Mesenchymal stem cell (in vitro differentiated cells and primary cell): ENCODE measurements at regions not wholly inside any gene's neighbourhood (a gene's known extent, or its start where the extent isn't known, plus 50 kb on each side); places are given as distances from the start of the nearest gene placed in this dataset.

ENCODE experiments used
- DNase-seq: peaks from one replicate; pipeline ENCODE4 v3.0.0-alpha.2; 2013
- H2AFZ ChIP-seq: one replicate; pipeline ENCODE4 v1.6.1; 2013; ENCODE audit warnings: low read depth, mild to moderate bottlenecking, control low read depth, inconsistent platforms, low read length, moderate library complexity
- H2AK5ac ChIP-seq: 2 replicates; pipeline ENCODE4 v1.6.1; 2013; ENCODE audit warnings: low read length, moderate library complexity, mild to moderate bottlenecking, inconsistent platforms; ENCODE audit not compliant: severe bottlenecking
- H2BK120ac ChIP-seq: one replicate; pipeline ENCODE4 v1.6.1; 2013; ENCODE audit warnings: low read depth, mild to moderate bottlenecking, inconsistent platforms, low read length, moderate library complexity
- H2BK12ac ChIP-seq, 2 experiments: one replicate each; pipeline ENCODE4 v1.6.1; 2013; ENCODE audit warnings: inconsistent platforms in 2 of 2, low read length in 2 of 2, mild to moderate bottlenecking in 2 of 2, moderate library complexity in 2 of 2, control low read depth in 1 of 2
- H2BK15ac ChIP-seq: one replicate; pipeline ENCODE4 v1.6.1; 2013; ENCODE audit warnings: mild to moderate bottlenecking, low read depth, inconsistent platforms; ENCODE audit not compliant: poor library complexity, severe bottlenecking
- H2BK5ac ChIP-seq: 2 replicates; pipeline ENCODE4 v1.6.1; 2013; ENCODE audit warnings: low read depth, mild to moderate bottlenecking, low read length, control low read depth, inconsistent platforms; ENCODE audit not compliant: poor library complexity, severe bottlenecking
- H3K14ac ChIP-seq, 2 experiments: one replicate each; pipeline ENCODE4 v1.6.1; 2013; ENCODE audit warnings: inconsistent platforms in 2 of 2, low read length in 2 of 2, control low read depth in 1 of 2, mild to moderate bottlenecking in 1 of 2, moderate library complexity in 1 of 2
- H3K18ac ChIP-seq, 2 experiments: one replicate each; pipeline ENCODE4 v1.6.1; 2013; ENCODE audit warnings: inconsistent platforms in 2 of 2, low read length in 2 of 2, control low read depth in 1 of 2, low read depth in 1 of 2, mild to moderate bottlenecking in 1 of 2
- H3K23ac ChIP-seq, 2 experiments: one replicate each; pipeline ENCODE4 v1.6.1; 2013; ENCODE audit warnings: inconsistent platforms in 2 of 2, low read length in 2 of 2, mild to moderate bottlenecking in 2 of 2, moderate library complexity in 2 of 2, control low read depth in 1 of 2
- H3K27ac ChIP-seq: 2 replicates; pipeline ENCODE4 v1.5.1; 2013; ENCODE audit warnings: mild to moderate bottlenecking, moderate library complexity, low read length, control low read depth, inconsistent platforms; ENCODE audit not compliant: poor library complexity, severe bottlenecking
- H3K27me3 ChIP-seq, 2 experiments: 2 replicates each; pipeline versions ENCODE4 v1.6.1 to v1.7.0; 2013; ENCODE audit warnings: low read length in 2 of 2, mild to moderate bottlenecking in 2 of 2, moderate library complexity in 2 of 2, control low read depth in 1 of 2, inconsistent platforms in 1 of 2; ENCODE audit not compliant: control insufficient read depth in 1 of 2, insufficient read depth in 1 of 2
- H3K36me3 ChIP-seq, 2 experiments: 2 replicates each; pipeline versions ENCODE4 v1.6.1 to v1.7.0; 2013; ENCODE audit warnings: low read length in 2 of 2, control low read depth in 1 of 2, inconsistent platforms in 1 of 2, low read depth in 1 of 2, mild to moderate bottlenecking in 1 of 2; ENCODE audit not compliant: insufficient read depth in 2 of 2, control insufficient read depth in 1 of 2
- H3K4ac ChIP-seq, 2 experiments: one replicate each; pipeline ENCODE4 v1.6.1; 2013; ENCODE audit warnings: inconsistent platforms in 2 of 2, low read length in 2 of 2, mild to moderate bottlenecking in 2 of 2, moderate library complexity in 2 of 2, control low read depth in 1 of 2, low read depth in 1 of 2
- H3K4me1 ChIP-seq: 2 replicates; pipeline ENCODE4 v1.6.1; 2013; ENCODE audit warnings: low read depth, low read length, control low read depth; ENCODE audit not compliant: control insufficient read depth, insufficient read depth
- H3K4me2 ChIP-seq: 2 replicates; pipeline ENCODE4 v1.6.1; 2013; ENCODE audit warnings: low read length, mild to moderate bottlenecking, inconsistent platforms; ENCODE audit not compliant: poor library complexity, severe bottlenecking
- H3K4me3 ChIP-seq, 2 experiments: 2 replicates each; pipeline versions ENCODE4 v1.5.1 to v1.7.0; 2013; ENCODE audit warnings: low read length in 2 of 2, mild to moderate bottlenecking in 2 of 2, control low read depth in 1 of 2, low read depth in 1 of 2; ENCODE audit not compliant: insufficient read depth in 1 of 2
- H3K79me1 ChIP-seq: replicated peaks from 2 replicates; pipeline ENCODE4 v1.6.1; 2013; ENCODE audit warnings: mild to moderate bottlenecking, control low read depth, low read length, inconsistent platforms; ENCODE audit not compliant: poor library complexity, severe bottlenecking
- H3K9ac ChIP-seq: 2 replicates; pipeline ENCODE4 v1.7.0; 2013; ENCODE audit warnings: mild to moderate bottlenecking, low read length, moderate library complexity
- H3K9me3 ChIP-seq: 2 replicates; pipeline ENCODE4 v1.7.0; 2013; ENCODE audit warnings: mild to moderate bottlenecking, low read length; ENCODE audit not compliant: control insufficient read depth
- H4K8ac ChIP-seq: one replicate; pipeline ENCODE4 v1.6.1; 2013; ENCODE audit warnings: inconsistent platforms, mild to moderate bottlenecking, low read length, moderate library complexity
- H4K91ac ChIP-seq: one replicate; pipeline ENCODE4 v1.6.1; 2013; ENCODE audit warnings: mild to moderate bottlenecking, low read length, inconsistent platforms
- WGBS: methylation state at CpG from one replicate; pipeline ENCODE4 v1.1.7; 2013; ENCODE audit warnings: mixed read lengths; 5-methylcytosine and 5-hydroxymethylcytosine counted together

DNA sequence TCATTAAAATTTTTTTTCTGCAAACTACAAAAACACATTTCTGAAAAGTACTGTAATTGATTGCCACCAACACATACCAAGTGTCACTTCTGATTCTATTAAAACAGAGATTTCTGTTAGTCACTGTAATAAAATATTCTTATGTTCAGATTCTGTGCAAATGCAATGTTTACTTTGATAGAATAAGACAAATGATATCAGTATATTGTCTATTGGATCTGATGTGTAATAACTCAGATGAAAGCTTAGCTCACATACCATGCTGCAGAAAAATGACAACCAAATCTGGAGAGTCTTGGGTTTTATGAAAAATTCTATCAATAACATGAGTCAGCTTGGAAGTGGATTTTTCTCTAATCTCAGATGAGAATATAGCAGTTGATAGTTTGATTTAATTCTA, 963.8 kb upstream of the B3GALT2 start:
- Histone ChIP-seq H3K23ac (no peak overlapping the region), H3K27me3 (no peaks in the 10 kb centered on the region), H3K79me1 (no peaks in the 10 kb centered on the region), H3K4ac (no peak overlapping the region), H4K91ac (no peak overlapping the region), H2AK5ac (no peak overlapping the region), H3K36me3 (no peaks in the 10 kb centered on the region), H2BK5ac (no peak overlapping the region), H2AFZ (no peak overlapping the region), H3K4me3 (no peak overlapping the region), H3K4me1 (no peaks in the 10 kb centered on the region), H2BK120ac (no peak overlapping the region), H3K4me2 (no peak overlapping the region), H3K14ac (no peak overlapping the region), H3K18ac (no peak overlapping the region), H3K9ac (no peak overlapping the region), H2BK12ac (no peak overlapping the region), H2BK15ac (no peak overlapping the region), H3K27ac (no peak overlapping the region), H4K8ac (no peak overlapping the region), H3K9me3 (no peaks in the 10 kb centered on the region)
- DNase-seq = no peak

DNA sequence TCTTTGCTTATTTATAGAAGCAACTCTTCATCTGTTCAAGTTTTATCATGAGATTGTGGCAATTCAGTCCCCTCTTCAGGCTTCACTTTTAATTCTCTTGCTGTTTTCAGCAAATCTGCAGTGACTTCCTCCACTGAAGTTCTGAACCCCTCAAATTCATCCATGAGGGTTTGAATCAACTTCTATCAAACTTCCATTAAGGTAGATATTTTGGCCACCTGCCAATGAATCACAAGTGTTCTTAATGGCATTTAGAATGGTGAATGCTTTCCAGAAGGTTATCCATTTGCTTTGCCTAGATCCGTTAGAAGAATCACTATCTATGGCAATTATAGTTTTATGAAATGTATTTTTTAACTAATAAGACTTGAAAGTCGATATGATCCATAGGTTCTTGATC, 946.7 kb upstream of the B3GALT2 start:
- Histone ChIP-seq H3K27ac (no peak overlapping the region), H2BK15ac (no peak overlapping the region), H3K4me2 (no peak overlapping the region), H3K14ac (no peak overlapping the region), H3K36me3 (no peaks in the 10 kb centered on the region), H2AK5ac (no peak overlapping the region), H3K27me3 (no peaks in the 10 kb centered on the region), H2AFZ (no peak overlapping the region), H3K9ac (no peak overlapping the region), H4K8ac (no peak overlapping the region), H3K4me1 (no peaks in the 10 kb centered on the region), H3K79me1 (no peaks in the 10 kb centered on the region), H3K4ac (no peak overlapping the region), H3K23ac (no peak overlapping the region), H4K91ac (no peak overlapping the region), H2BK5ac (no peak overlapping the region), H3K4me3 (no peak overlapping the region), H3K9me3 (no peaks in the 10 kb centered on the region), H3K18ac (no peak overlapping the region), H2BK120ac (no peak overlapping the region), H2BK12ac (no peak overlapping the region)
- DNase-seq = no peak
- WGBS = 70% methylated on average over 1 of the region's 2 CpGs

DNA sequence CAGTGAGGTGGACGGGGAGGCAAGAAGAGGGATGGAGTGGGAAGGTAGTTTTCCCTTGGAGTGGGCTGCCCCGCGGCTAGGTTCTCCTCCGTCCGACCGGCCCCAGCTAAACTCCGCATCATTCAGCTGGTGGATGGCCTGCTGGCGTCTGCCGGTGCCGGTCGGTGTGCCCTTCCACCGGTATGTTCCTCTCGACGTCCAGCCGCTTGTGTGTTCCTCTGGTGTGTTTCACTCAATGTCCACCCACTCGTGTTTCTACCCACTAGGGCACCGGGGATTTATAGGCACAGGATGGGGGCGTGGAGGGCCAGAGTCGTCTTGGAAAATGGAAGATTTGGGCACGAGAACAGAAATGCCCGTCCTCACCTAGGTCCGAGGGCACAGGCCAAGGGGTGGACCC, 931.7 kb upstream of the B3GALT2 start:
- Histone ChIP-seq H3K9ac (no peak overlapping the region), H2BK5ac (no peak overlapping the region), H3K23ac (no peak overlapping the region), H3K36me3 (no peaks in the 10 kb centered on the region), H3K9me3 (no peaks in the 10 kb centered on the region), H3K27me3 (no peaks in the 10 kb centered on the region), H3K27ac (no peak overlapping the region), H3K18ac (no peak overlapping the region), H3K14ac (no peak overlapping the region), H3K4me2 (no peak overlapping the region), H2AK5ac (no peak overlapping the region), H2BK12ac (no peak overlapping the region), H2BK15ac (no peak overlapping the region), H4K91ac (no peak overlapping the region), H2AFZ (no peak overlapping the region), H2BK120ac (no peak overlapping the region), H3K79me1 (no peaks in the 10 kb centered on the region), H3K4ac (no peak overlapping the region), H3K4me3 (no peak overlapping the region), H4K8ac (peak overlapping the region; percentile 17), H3K4me1 (no peaks in the 10 kb centered on the region)
- WGBS = 92% methylated on average over 22 of the region's 22 CpGs
- no peak for DNase-seq

DNA sequence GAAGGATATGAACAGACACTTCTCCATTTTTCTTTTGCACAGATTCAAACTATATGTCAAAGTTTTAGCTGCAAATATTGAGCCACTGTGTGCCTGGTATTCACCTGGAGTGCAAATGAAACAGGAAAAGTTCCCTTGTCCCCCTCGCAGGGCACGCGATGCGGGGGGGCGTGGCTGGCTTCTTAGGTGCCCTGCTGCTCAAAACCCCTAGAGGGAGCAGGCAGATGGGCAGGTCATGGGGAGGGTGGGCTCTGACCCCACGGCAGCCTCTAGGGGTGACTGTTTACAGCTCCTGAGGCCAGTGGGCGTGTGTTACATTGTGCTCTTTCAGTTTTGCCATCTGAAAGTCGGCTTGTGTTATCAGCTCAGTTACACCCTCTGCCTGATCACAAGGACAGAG, 931.2 kb upstream of the B3GALT2 start:
- peak overlapping the region in 1 of 2 experiments; percentile 21 for H3K4me3 ChIP-seq
- no peak overlapping the region for H2BK5ac ChIP-seq
- no peak overlapping the region for H3K4ac ChIP-seq
- peak overlapping the region; percentile 17 for H4K8ac ChIP-seq
- no peaks in the 10 kb centered on the region for H3K79me1 ChIP-seq
- no peaks in the 10 kb centered on the region for H3K27me3 ChIP-seq
- H3K4me1 ChIP-seq = no peaks in the 10 kb centered on the region
- H3K36me3 ChIP-seq = no peaks in the 10 kb centered on the region
- no peak for DNase-seq
- H2BK120ac ChIP-seq = no peak overlapping the region
- WGBS = 45% methylated on average over 8 of the region's 8 CpGs
- H3K18ac ChIP-seq = no peak overlapping the region
- no peaks in the 10 kb centered on the region for H3K9me3 ChIP-seq
- no peak overlapping the region for H2BK12ac ChIP-seq
- H3K14ac ChIP-seq = no peak overlapping the region
- no peak overlapping the region for H3K9ac ChIP-seq
- H3K4me2 ChIP-seq = no peak overlapping the region
- H3K27ac ChIP-seq = no peak overlapping the region
- H3K23ac ChIP-seq = no peak overlapping the region
- no peak overlapping the region for H2AK5ac ChIP-seq
- no peak overlapping the region for H2BK15ac ChIP-seq
- H2AFZ ChIP-seq = no peak overlapping the region
- H4K91ac ChIP-seq = no peak overlapping the region
